Endothelial cell (in vitro differentiated cells): ENCODE measurements at regions not wholly inside any gene's neighbourhood (a gene's known extent, or its start where the extent isn't known, plus 50 kb on each side); places are given as distances from the start of the nearest gene placed in this dataset.

ENCODE experiments used
- DNase-seq: peaks from one replicate; pipeline ENCODE4 v3.0.0; 2021; ENCODE audit warnings: low spot score
- H3K27ac Mint-ChIP-seq: one replicate; pipeline ENCODE4 v1.8.0; 2021; ENCODE audit warnings: mixed read lengths, inconsistent platforms; ENCODE audit not compliant: unreplicated experiment
- H3K27me3 Mint-ChIP-seq: one replicate; pipeline ENCODE4 v1.8.0; 2021; ENCODE audit warnings: mild to moderate bottlenecking, moderate library complexity, mixed read lengths, inconsistent platforms; ENCODE audit not compliant: unreplicated experiment
- H3K36me3 Mint-ChIP-seq: one replicate; pipeline ENCODE4 v1.8.0; 2021; ENCODE audit warnings: mild to moderate bottlenecking, low read depth, mixed read lengths, inconsistent platforms; ENCODE audit not compliant: unreplicated experiment
- H3K4me1 Mint-ChIP-seq: one replicate; pipeline ENCODE4 v1.8.0; 2021; ENCODE audit warnings: mild to moderate bottlenecking, mixed read lengths, inconsistent platforms; ENCODE audit not compliant: unreplicated experiment
- H3K4me3 Mint-ChIP-seq: one replicate; pipeline ENCODE4 v1.8.0; 2021; ENCODE audit warnings: mild to moderate bottlenecking, mixed read lengths, inconsistent platforms; ENCODE audit not compliant: unreplicated experiment
- H3K9me3 Mint-ChIP-seq: one replicate; pipeline ENCODE4 v1.8.0; 2021; ENCODE audit warnings: mixed read lengths, inconsistent platforms; ENCODE audit not compliant: unreplicated experiment
- TF ChIP-seq, protein P1 (sequence below): fragments of 200-600 bp; sonication (generic); IDR thresholded peaks from one replicate; pipeline ENCODE4 v1.5.0; 2021; ENCODE audit warnings: antibody characterized with exemption; ENCODE audit not compliant: unreplicated experiment

DNA sequence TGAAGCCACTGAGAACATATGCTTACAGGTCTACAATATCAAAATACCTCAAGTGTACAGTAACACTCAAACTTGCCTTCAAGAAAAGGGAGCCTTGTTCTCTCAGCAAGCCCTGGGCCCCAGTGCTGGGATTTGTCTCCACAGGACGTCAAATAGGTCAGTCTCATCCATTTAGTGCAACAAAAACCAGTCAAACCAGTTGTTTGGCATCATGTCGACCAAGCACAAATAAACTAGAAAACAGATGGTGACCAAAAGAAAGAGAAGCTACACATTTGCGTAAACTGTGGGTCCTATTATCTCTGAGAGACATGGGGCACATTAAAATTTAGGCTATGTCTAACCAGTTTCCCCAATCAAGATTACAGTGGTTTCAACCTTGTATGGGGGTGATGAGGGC lies 182.6 kb upstream of the PKDCC start:
- Mint-ChIP-seq H3K9me3 (no peaks in the 10 kb centered on the region), H3K4me1 (peaks cover 6% of the 10 kb centered on the region), H3K27ac (no peak overlapping the region), H3K36me3 (no peaks in the 10 kb centered on the region), H3K4me3 (no peak overlapping the region), H3K27me3 (no peaks in the 10 kb centered on the region)
- no peak for DNase-seq
- TF ChIP-seq, protein P1, sequence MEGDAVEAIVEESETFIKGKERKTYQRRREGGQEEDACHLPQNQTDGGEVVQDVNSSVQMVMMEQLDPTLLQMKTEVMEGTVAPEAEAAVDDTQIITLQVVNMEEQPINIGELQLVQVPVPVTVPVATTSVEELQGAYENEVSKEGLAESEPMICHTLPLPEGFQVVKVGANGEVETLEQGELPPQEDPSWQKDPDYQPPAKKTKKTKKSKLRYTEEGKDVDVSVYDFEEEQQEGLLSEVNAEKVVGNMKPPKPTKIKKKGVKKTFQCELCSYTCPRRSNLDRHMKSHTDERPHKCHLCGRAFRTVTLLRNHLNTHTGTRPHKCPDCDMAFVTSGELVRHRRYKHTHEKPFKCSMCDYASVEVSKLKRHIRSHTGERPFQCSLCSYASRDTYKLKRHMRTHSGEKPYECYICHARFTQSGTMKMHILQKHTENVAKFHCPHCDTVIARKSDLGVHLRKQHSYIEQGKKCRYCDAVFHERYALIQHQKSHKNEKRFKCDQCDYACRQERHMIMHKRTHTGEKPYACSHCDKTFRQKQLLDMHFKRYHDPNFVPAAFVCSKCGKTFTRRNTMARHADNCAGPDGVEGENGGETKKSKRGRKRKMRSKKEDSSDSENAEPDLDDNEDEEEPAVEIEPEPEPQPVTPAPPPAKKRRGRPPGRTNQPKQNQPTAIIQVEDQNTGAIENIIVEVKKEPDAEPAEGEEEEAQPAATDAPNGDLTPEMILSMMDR = no peak

DNA sequence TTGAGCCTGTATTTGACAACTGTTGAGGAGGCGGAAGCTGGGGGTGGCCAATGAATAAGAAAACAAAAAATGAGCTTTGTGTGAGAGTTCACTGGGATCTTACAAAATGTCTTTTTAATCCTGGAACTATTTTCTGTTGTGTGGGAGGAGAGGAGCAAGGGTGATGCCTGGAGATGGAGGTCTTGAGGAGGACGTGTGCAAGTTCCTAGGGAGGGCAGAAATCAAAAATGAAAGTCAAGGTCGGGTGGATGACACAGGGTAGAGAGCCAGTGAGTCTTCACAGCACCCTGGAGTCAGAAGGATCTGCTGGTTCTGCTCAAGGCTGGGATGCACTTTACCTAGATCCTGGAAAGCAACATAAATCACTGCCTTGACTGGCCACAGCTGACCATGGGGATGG lies 180.3 kb upstream of the PKDCC start:
- no peak overlapping the region for H3K27ac Mint-ChIP-seq
- H3K4me3 Mint-ChIP-seq = no peak overlapping the region
- H3K36me3 Mint-ChIP-seq = no peaks in the 10 kb centered on the region
- H3K9me3 Mint-ChIP-seq = no peaks in the 10 kb centered on the region
- TF ChIP-seq, protein P1 = no peak
- H3K4me1 Mint-ChIP-seq = peaks cover 8% of the 10 kb centered on the region
- peaks cover 3% of the 10 kb centered on the region for H3K27me3 Mint-ChIP-seq
- no peak for DNase-seq

DNA sequence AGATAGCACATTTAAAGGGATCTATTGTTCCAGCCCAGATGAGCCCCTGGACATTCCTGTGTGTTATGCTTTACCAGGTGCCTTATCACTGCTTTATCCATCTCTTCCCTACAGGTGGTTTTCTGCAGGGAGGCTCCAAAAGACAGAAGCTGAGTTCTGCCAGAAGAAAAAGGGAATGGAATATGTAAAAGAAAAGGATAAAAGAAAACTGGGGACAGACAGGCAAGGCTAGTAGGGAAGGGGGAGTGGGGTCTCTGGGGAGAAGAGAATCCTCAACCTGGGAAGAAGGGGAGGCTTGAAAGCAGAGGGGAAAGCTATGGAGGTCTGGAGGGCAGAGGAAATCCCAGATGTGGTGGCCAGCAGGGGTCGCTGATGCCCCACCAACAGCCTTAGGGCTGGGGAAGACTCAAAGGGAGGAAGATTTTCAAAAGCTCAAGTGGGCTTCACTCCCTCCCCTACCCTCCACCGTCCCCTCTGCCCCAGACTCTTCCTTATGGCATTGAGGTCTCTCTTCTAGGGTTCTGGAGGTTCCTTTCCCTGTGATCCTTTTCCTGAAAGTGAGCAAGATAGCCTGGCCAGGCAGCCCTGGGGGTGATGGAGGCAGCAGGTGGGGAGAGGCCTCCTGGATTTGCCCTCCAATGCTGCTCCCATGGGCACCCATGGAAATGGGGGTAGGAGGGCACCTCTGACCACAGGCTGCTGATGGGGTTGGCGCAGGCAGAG lies 178.1 kb upstream of the PKDCC start:
- Mint-ChIP-seq H3K36me3 (no peaks in the 10 kb centered on the region), H3K4me1 (peaks cover 8% of the 10 kb centered on the region), H3K9me3 (no peaks in the 10 kb centered on the region), H3K27ac (no peak overlapping the region), H3K4me3 (no peak overlapping the region), H3K27me3 (peaks cover 3% of the 10 kb centered on the region)
- DNase-seq = peak; percentile 84
- TF ChIP-seq, protein P1 = peak; percentile 87

DNA sequence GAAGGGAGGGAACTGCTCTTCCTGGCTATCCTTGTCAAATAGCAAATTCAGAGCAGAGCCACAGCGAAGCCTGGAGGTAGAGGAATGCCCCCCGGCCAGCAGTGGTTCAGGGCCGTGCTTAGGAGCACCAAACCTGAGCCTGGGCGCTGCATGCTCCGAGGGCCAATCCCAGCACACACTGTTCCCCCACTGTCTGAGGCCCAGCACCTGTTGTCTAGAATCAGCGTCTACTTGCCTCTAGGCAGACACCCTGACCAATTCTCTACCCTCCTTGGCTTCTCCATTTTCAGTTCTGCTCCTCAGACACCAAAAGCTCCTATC lies 177.6 kb upstream of the PKDCC start:
- TF ChIP-seq, protein P1 = no peak
- no peaks in the 10 kb centered on the region for H3K9me3 Mint-ChIP-seq
- H3K4me1 Mint-ChIP-seq = peaks cover 8% of the 10 kb centered on the region
- no peak overlapping the region for H3K27ac Mint-ChIP-seq
- H3K4me3 Mint-ChIP-seq = no peak overlapping the region
- no peaks in the 10 kb centered on the region for H3K36me3 Mint-ChIP-seq
- DNase-seq = no peak
- peaks cover 3% of the 10 kb centered on the region for H3K27me3 Mint-ChIP-seq

DNA sequence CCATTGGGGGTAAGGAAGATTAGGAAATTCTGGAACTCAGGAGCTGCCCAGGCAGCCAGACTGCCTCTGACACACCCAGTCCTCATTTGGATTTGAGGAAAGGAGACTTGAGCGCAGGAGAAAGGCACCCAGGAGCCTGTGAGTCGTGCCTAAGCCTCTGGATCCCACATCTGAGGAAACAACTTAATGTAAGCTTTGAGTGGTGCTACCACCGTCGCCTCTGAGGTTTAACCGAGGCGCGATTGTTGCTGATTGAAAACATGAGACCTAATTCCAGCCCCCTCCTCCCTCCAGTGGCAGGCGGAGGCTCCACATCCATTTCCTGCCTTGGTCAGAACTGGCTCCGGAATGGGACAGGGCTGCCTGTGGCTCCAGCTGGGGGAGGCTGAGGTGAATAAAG lies 176.7 kb upstream of the PKDCC start:
- TF ChIP-seq, protein P1 = peak; percentile 46
- Mint-ChIP-seq H3K36me3 (no peaks in the 10 kb centered on the region), H3K27me3 (peaks cover 3% of the 10 kb centered on the region), H3K27ac (no peak overlapping the region), H3K4me3 (no peak overlapping the region), H3K9me3 (no peaks in the 10 kb centered on the region), H3K4me1 (peaks cover 8% of the 10 kb centered on the region)
- DNase-seq = peak; percentile 59
